ENCODE measurements at regions not wholly inside any gene's neighbourhood (a gene's known extent, or its start where the extent isn't known, plus 50 kb on each side); places are given as distances from the start of the nearest gene placed in this dataset.

GRCh38 chr13:99690426-99691174 is 189.3 kb downstream of the TM9SF2 start:
- TF ChIP-seq, protein P1, sequence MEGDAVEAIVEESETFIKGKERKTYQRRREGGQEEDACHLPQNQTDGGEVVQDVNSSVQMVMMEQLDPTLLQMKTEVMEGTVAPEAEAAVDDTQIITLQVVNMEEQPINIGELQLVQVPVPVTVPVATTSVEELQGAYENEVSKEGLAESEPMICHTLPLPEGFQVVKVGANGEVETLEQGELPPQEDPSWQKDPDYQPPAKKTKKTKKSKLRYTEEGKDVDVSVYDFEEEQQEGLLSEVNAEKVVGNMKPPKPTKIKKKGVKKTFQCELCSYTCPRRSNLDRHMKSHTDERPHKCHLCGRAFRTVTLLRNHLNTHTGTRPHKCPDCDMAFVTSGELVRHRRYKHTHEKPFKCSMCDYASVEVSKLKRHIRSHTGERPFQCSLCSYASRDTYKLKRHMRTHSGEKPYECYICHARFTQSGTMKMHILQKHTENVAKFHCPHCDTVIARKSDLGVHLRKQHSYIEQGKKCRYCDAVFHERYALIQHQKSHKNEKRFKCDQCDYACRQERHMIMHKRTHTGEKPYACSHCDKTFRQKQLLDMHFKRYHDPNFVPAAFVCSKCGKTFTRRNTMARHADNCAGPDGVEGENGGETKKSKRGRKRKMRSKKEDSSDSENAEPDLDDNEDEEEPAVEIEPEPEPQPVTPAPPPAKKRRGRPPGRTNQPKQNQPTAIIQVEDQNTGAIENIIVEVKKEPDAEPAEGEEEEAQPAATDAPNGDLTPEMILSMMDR (IDR thresholded peaks at IDR 0.05; ENCODE audit: low read depth, low read length), result no peak
- no peak for TF ChIP-seq EZH2phosphoT487 (IDR thresholded peaks at IDR 0.05; ENCODE audit: low read depth)
